ENCODE measurements at regions not wholly inside any gene's neighbourhood (a gene's known extent, or its start where the extent isn't known, plus 50 kb on each side); places are given as distances from the start of the nearest gene placed in this dataset.

DNA sequence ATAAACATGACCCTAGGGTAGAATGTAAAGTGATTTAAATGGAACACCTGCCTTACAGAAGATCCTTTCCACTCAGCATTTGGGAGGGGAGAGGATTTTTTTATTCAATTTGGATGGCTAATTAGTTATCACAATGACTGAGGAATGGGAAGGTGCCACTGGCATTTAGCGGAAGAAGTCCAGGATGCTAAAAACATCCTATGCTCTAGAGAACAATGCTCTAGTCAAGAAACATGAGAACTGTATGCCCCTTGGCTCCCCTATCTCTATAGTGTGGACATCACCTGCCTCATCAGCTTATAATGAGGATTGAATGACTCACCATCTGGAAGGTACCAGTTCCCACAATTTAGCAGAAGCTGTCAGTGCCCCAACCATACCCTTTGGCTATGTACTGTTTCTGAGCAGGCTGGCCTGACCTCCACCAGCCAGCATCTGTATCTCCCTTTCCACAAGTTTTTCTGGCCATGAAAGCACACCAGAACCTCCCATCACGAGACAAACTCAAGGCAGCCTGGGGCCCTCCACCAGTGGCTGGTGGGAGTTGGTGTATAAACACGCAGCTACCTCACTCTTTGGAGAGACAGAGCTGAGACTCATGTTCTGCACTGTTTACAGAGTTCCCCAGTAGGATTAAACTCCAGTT is 109.7 kb upstream of the VASH1 start:
- Mint-ChIP-seq H3K27ac (no peak overlapping the region), H3K36me3 (no peaks in the 10 kb centered on the region), H3K27me3 (ENCODE audit: low read depth) (peaks cover 23% of the 10 kb centered on the region), H3K4me1 (peaks cover 2% of the 10 kb centered on the region), H3K9me3 (no peaks in the 10 kb centered on the region), H3K4me3 (no peak overlapping the region)
- TF ChIP-seq, protein P1, sequence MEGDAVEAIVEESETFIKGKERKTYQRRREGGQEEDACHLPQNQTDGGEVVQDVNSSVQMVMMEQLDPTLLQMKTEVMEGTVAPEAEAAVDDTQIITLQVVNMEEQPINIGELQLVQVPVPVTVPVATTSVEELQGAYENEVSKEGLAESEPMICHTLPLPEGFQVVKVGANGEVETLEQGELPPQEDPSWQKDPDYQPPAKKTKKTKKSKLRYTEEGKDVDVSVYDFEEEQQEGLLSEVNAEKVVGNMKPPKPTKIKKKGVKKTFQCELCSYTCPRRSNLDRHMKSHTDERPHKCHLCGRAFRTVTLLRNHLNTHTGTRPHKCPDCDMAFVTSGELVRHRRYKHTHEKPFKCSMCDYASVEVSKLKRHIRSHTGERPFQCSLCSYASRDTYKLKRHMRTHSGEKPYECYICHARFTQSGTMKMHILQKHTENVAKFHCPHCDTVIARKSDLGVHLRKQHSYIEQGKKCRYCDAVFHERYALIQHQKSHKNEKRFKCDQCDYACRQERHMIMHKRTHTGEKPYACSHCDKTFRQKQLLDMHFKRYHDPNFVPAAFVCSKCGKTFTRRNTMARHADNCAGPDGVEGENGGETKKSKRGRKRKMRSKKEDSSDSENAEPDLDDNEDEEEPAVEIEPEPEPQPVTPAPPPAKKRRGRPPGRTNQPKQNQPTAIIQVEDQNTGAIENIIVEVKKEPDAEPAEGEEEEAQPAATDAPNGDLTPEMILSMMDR (IDR thresholded peaks at IDR 0.05; ENCODE audit: unreplicated experiment), result no peak
- DNase-seq (ENCODE audit: low spot score in 2 of 2, unreplicated experiment in 2 of 2), result no peak

DNA sequence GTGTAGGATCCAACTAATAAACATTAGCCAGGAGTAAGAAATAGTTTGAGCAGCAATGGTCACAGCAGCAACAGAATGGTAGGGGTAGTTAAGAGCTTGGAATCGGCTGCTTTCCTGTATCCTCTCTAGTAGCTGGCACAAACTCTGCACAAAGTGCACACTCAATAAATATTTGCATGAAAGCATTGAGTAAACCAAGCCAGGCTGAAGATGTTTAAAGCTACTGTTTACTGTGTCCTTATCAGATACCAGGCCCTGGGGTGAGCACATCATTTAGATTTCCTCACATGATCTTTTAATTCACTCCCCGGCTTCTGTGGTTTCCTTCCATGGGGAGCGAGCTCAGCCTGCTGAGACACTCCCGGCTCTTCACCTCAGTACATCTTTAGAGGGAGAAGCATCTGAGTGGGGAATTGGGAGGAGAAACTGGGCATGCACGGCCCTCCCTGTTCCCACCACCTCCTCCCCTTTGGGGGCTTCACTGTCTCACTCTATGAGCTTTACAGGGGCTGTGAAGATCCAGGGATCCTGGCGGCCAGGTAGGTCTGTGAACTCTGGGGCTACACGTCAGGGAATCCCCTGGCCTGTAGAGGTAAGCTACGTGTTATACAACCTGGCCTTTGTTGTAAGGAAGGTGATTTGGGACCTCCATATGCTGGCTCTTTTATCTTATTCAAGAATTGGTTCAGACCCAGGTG is 107.2 kb upstream of the VASH1 start:
- TF ChIP-seq, protein P1 (IDR thresholded peaks at IDR 0.05; ENCODE audit: unreplicated experiment), result no peak
- Mint-ChIP-seq H3K4me3 (no peak overlapping the region), H3K36me3 (no peaks in the 10 kb centered on the region), H3K4me1 (peaks cover 2% of the 10 kb centered on the region), H3K27ac (no peak overlapping the region), H3K27me3 (ENCODE audit: low read depth) (peaks cover 25% of the 10 kb centered on the region), H3K9me3 (peaks cover 9% of the 10 kb centered on the region)
- no peak for DNase-seq (ENCODE audit: low spot score in 2 of 2, unreplicated experiment in 2 of 2)

DNA sequence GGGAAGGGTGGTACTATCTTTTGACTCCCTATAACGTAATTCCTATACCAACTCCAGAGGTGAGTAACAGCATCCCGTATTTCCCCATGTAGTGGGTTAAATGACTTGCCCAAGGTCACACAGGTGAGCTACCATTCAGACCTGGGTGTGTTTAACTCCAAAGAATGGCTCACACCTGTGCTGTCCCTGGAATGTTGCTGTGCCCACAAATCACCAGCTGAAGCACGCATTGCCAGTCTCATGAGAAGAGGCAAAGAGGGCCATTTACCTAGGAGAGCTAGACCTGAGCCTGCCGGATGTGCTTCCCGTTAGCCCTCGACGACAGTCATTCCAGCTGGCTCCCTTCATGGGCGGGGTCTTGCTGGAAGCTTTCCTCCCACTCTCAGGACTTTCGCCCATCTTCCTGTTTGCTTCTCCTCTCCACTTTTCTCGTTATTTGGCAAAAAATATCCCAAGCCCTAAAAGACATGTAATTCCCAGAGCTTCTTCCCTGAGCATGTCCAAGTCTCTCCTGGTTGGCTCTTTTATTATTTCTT is 106.6 kb upstream of the VASH1 start:
- peaks cover 24% of the 10 kb centered on the region for H3K27me3 Mint-ChIP-seq (ENCODE audit: low read depth)
- peaks cover 13% of the 10 kb centered on the region for H3K9me3 Mint-ChIP-seq
- H3K4me1 Mint-ChIP-seq, result peaks cover 2% of the 10 kb centered on the region
- DNase-seq (ENCODE audit: low spot score in 2 of 2, unreplicated experiment in 2 of 2), result no peak
- H3K27ac Mint-ChIP-seq, result no peak overlapping the region
- no peaks in the 10 kb centered on the region for H3K36me3 Mint-ChIP-seq
- no peak overlapping the region for H3K4me3 Mint-ChIP-seq
- TF ChIP-seq, protein P1 (IDR thresholded peaks at IDR 0.05; ENCODE audit: unreplicated experiment), result no peak

DNA sequence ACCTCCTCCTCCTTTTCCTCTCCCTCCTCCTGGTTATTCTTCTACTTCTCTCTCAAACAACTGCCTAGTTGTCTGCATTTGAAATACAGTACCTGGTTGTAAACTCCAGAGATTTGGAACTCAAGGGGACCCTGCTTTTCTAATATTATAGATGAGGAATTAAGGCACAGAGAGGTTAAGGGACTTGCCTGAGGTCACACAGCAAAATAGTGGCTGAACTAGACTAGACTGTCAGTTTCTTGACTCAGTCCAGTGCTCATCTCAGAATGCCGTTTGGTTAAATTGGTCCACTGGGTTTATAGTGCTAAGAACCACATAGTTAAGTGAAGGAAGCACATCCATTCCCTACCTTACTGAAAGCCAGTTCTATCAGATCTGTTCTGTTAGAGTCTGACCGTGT is 105.9 kb upstream of the VASH1 start:
- Mint-ChIP-seq H3K36me3 (no peaks in the 10 kb centered on the region), H3K27ac (no peak overlapping the region), H3K4me1 (peaks cover 2% of the 10 kb centered on the region), H3K4me3 (no peak overlapping the region), H3K9me3 (peaks cover 17% of the 10 kb centered on the region), H3K27me3 (ENCODE audit: low read depth) (peaks cover 25% of the 10 kb centered on the region)
- DNase-seq (ENCODE audit: low spot score in 2 of 2, unreplicated experiment in 2 of 2), result no peak
- TF ChIP-seq, protein P1 (IDR thresholded peaks at IDR 0.05; ENCODE audit: unreplicated experiment), result no peak

DNA sequence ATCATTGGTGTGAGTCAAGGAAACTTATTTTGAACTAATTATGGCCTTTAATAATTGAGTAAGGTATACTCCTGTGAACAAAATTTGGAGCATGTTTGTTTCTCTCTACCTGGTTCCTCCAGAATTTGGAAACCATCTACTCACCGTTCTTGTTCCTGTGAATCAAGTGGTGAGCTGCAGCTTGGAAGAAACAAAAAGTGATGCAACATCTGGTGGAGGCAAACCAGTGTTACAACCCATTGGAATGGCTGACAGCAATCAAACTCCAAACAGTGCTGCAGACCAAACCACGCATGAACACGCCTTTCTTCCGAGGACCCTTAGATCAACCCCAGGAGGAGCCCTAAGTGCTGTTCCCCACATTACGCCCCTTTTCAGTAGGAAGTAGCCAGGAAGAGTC is 104.7 kb upstream of the VASH1 start:
- Mint-ChIP-seq H3K4me1 (peaks cover 2% of the 10 kb centered on the region), H3K4me3 (no peak overlapping the region), H3K36me3 (no peaks in the 10 kb centered on the region), H3K27me3 (ENCODE audit: low read depth) (peaks cover 28% of the 10 kb centered on the region), H3K27ac (no peak overlapping the region), H3K9me3 (peaks cover 24% of the 10 kb centered on the region)
- TF ChIP-seq, protein P1 (IDR thresholded peaks at IDR 0.05; ENCODE audit: unreplicated experiment), result no peak
- no peak for DNase-seq (ENCODE audit: low spot score in 2 of 2, unreplicated experiment in 2 of 2)

All from mesothelial cell of epicardium (in vitro differentiated cells).